Tibial nerve (tissue), 4 donors: ENCODE measurements at regions not wholly inside any gene's neighbourhood (a gene's known extent, or its start where the extent isn't known, plus 50 kb on each side); places are given as distances from the start of the nearest gene placed in this dataset.

Experiments
- CTCF ChIP-seq, 5 experiments: fragments of 200-600 bp in 3 of 5; fragments of 450-650 bp in 2 of 5; sonication (generic) in 3 of 5; IDR thresholded peaks; one replicate each; pipeline ENCODE4 v1.5.1; 2016 to 2019; ENCODE audit warnings: antibody characterized with exemption in 5 of 5, mild to moderate bottlenecking in 3 of 5, moderate library complexity in 2 of 5
- EP300 ChIP-seq, 2 donors: sonication (generic); formaldehyde crosslinking; IDR thresholded peaks; one replicate each; pipeline ENCODE4 v1.6.1; 2017; ENCODE audit warnings: antibody characterized with exemption in 2 of 2, mild to moderate bottlenecking in 1 of 2
- POLR2A ChIP-seq, 2 donors: fragments of 450-650 bp; IDR thresholded peaks; one replicate each; pipeline ENCODE4 v1.6.1; 2017; ENCODE audit warnings: antibody characterized with exemption in 2 of 2, mild to moderate bottlenecking in 2 of 2, moderate library complexity in 2 of 2

GRCh38 chr6:154582696-154583095 lies 72.2 kb upstream of the CNKSR3 start:
- TF ChIP-seq CTCF (IDR thresholded peaks at IDR 0.05) (no peak), POLR2A (IDR thresholded peaks at IDR 0.05) (no peak), EP300 (IDR thresholded peaks at IDR 0.05) (no peak)
